HG02678 (cell line): ENCODE measurements at regions not wholly inside any gene's neighbourhood (a gene's known extent, or its start where the extent isn't known, plus 50 kb on each side); places are given as distances from the start of the nearest gene placed in this dataset.

Source experiments
- ATAC-seq: cut with Tn5 transposase; IDR thresholded peaks from one replicate; pipeline ENCODE4 v1.9.1; 2021; ENCODE audit warnings: mild to moderate bottlenecking, moderate library complexity; ENCODE audit not compliant: unreplicated experiment

DNA sequence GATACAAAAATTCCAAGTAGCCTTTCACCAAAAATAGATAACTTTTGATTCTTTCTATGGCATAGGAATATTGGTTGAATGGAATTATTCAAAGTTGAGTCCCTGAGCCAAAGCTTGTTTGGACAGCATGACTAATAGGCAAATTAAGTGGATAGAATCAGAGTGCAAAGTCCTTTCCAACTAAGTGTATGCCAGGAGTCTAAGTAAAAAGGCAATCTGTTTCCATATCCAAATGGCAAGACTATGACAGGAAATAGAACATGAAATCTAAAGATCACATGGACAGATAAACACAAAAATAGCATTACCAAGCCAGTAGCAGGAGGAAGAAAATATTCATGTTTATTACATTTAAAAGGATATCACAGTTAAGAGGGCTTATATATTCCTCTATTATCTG is 804.6 kb downstream of the SLITRK6 start:
- no peak for ATAC-seq

- ATAC-seq = no peak
These were observed 813.4 kb downstream of the SLITRK6 start for GRCh38 chr13:84985860-84986259.

- no peak for ATAC-seq
These were observed 815.9 kb downstream of the SLITRK6 start for GRCh38 chr13:84983321-84983720.

DNA sequence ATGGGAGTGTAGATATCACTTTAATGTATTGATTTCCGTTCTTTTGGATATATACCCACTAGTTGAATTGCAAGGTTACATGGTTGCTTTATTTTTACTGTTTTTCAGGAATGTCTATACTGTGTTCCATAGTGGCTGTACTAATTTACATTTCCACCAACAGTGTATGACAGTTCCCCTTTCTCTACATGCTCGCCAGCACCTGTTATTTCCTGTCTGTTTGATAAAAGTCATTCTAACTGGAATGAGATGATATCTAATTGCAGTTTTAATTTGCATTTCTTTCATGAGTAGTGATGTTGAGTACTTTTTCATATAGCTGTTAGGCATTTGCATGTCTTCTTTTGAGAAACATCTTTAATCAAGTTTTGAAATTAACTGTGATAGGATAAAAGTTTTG is 818.6 kb downstream of the SLITRK6 start:
- ATAC-seq = no peak

- ATAC-seq = no peak
These were observed 820.4 kb downstream of the SLITRK6 start for GRCh38 chr13:84978851-84979250.

DNA sequence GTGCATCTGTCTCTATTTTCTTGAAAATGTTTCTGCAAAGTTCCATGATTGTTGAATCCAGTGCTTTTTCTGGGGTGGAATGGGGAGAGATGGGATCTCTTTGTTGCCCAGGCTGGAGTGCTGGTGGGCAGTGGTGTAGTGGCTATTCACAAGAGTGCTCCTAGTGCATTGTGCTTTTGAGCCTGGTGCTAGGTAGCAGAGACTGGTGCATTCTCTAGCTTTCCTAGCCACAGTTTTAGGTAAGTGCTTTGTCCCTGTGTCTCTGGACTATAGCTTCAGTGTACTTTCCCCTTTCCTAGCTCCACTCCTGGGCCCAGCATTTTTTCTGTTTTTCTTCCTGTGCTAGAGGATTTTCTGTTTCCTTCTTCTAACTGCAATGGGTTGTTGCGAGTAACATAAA is 825.6 kb downstream of the SLITRK6 start:
- no peak for ATAC-seq

GRCh38 chr13:84972907-84973306 is 826.3 kb downstream of the SLITRK6 start:
- no peak for ATAC-seq

DNA sequence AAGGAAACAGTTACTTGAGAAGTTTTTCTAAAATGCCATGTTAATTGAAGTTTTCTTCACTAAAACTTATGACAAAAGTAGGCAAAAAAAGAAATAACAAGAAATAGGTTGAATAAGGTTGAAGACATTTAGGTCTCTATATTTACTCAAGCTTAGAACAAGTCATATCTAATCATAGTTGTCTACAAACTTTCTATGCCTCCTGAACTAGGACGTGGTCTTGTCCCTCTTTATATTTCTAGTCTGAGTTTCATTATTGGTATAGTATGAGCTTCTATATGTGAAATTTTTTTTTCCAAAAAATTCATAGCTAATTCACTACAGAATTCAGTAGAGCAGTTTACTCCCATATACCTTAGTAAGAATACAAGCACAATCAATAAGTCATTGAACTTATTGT is 836.4 kb downstream of the SLITRK6 start:
- no peak for ATAC-seq

- no peak for ATAC-seq
These were observed 837.0 kb downstream of the SLITRK6 start for GRCh38 chr13:84962141-84962750.

- no peak for ATAC-seq
These were observed 838.2 kb downstream of the SLITRK6 start for GRCh38 chr13:84961023-84961422.

DNA sequence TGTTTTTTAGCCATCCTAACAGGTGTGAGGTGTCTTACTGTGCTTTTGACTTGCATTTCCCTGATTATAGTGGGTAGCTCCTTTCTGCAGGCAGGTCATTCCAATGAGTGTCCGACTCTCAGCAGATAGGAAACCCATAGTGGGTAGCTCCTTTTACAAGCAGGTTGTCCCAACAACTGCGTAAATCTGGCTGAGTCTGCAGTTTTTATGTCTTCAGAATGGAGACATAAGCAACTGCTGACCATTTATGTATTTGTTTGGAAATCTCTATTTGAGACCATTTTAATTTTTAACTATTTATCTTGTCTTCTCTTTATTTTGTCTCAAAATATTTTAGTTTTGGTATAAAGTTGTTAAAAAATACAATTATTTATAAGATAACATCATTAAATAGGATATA is 839.4 kb downstream of the SLITRK6 start:
- ATAC-seq = no peak

- ATAC-seq = no peak
These were observed 844.6 kb downstream of the SLITRK6 start for GRCh38 chr13:84954636-84955035.

GRCh38 chr13:84951128-84951527 is 848.1 kb downstream of the SLITRK6 start:
- no peak for ATAC-seq

DNA sequence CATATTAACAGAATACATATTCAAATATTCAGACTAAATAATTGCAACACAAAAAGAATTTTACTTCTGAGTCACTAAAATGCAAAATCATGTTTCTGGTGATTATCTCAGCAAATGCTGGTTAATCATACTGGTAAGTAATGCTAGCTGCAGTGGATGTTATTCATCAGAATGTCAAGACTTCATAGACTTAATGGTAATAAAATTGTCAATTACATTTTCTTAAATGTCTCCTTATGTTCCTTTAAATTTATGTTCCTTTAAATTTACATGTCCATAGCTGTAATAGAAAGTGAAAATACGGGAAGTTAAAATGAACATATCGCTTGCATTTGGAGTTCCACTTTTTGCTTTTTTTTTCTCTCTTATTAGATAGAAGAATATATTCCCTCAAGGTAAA is 853.0 kb downstream of the SLITRK6 start:
- ATAC-seq = no peak

GRCh38 chr13:84940798-84941197 is 858.4 kb downstream of the SLITRK6 start:
- ATAC-seq = no peak

DNA sequence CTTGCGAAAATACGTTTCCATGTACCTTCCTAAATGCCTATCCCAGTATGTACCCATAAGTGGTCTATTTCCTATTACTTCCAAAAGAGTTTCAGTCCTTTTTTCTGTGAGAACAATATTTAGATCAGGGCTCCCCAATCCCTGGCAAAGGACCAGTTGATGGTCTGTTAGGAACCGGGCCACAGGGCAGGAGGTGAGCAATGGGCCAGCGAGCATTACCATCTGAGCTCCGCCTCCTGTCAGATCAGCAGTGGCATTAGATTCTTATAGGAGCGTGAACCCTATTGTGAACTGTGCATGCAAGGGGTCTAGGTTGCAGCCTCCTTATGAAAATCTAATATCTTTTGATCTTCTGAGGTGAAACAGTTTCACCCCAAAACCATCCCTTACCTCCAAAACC is 859.1 kb downstream of the SLITRK6 start:
- ATAC-seq = no peak

- ATAC-seq = no peak
These were observed 864.3 kb downstream of the SLITRK6 start for GRCh38 chr13:84934911-84935310.

DNA sequence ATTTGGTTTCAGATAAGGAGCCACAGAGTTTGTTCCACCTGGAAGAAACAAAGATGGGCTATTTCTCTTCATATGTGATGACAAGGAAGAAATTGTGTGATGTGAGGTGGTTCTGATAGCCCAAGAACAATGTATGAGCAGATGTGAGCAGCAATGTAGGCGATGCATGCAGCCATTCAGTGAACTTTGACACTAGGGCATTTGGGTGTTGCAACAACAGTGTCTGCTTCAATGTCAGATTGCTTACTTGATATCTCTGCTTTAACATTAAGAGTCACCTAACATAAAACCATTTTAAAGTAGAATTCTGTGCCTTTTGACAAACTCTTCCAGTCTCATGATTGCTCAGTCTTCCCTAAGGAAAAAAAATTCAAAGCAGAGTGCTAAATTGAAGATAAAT is 865.4 kb downstream of the SLITRK6 start:
- ATAC-seq = no peak

GRCh38 chr13:84931264-84931663 is 868.0 kb downstream of the SLITRK6 start:
- no peak for ATAC-seq

DNA sequence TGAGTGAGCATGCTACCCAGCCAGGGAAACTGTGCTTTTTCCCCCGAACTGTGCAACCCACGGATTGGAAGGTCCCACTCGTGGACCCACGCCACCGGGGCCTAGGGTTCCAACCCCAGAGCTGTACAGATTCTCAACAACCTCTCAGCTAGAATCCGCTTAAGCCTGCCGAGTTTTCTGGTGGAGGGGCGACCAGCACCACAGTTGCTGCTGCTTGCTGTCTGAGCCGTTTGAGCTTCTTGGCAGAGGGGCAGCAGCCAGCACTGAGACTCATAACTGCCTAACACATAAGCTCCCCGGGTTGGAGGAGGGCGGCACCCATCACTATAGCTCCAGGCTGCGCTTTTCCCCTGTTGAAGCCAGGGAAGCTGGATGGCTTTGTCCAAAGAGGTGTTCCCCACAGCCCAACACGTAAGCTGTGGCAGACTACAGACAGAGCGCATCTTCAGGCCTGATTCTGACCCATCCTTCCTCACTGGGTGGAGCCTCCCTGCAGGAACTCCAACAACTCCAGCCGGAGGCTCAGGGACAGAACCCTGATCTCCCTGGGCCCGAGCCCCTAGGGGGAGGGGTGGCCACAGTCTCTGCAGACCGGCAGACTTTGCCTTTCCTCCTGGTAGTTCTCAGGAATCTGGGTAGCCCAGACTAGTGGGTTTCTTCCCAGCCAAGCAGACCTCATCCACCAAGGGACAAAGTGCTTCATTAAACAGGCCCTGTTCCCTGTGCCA is 871.6 kb downstream of the SLITRK6 start:
- ATAC-seq = no peak

GRCh38 chr13:84925443-84925842 is 873.8 kb downstream of the SLITRK6 start:
- no peak for ATAC-seq

DNA sequence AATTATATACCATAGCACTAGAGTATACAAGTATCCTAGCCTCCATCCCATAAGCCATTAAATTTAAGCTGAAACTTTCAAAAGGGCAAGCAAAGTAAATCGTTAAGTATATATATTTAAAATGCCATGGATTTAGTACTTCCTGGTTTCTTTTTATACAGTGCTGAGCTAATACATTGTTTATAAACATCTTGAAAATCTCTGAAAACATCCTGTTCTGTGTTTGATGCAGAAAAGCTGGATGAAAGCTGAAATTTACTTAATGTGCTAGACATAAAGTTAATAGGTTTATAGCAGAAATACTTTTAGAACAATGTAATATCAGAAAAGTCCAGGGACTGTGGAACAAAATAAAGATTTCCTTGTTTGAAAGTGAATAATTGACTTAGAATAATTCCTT is 875.4 kb downstream of the SLITRK6 start:
- no peak for ATAC-seq
